COLO668 (cell line): ENCODE measurements at regions not wholly inside any gene's neighbourhood (a gene's known extent, or its start where the extent isn't known, plus 50 kb on each side); places are given as distances from the start of the nearest gene placed in this dataset.
"Not testable (repeated sequence)": the region's sequence is repeated elsewhere in the genome, so short reads cannot be mapped to it uniquely, and the experiment has no call there.

Experiments
- DNase-seq: peaks from one replicate; lab custom pipeline; 2025; ENCODE audit not compliant: unreplicated experiment; lab: John Stamatoyannopoulos, UW

DNA sequence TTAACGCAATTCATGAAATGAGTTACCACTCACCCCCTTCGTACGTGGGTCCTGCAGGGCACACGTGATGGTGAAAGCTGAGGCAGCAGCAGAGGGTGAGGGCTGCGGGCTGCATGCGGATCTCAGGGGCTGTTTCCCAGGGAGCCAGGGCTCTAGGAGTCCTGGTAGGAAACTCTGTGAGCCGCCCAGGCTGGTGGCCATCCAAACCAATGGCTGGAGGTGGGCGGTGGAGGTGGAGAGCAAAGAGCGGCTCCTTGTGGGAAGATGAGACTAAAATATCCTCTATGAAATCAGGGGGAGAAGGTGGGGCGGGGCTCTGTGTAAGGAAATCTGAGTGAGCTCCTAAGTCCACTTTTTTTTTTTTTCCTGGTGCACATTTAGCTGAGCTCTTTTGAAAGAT, 120.1 kb upstream of the SLC1A4 start:
- no peak for DNase-seq

DNA sequence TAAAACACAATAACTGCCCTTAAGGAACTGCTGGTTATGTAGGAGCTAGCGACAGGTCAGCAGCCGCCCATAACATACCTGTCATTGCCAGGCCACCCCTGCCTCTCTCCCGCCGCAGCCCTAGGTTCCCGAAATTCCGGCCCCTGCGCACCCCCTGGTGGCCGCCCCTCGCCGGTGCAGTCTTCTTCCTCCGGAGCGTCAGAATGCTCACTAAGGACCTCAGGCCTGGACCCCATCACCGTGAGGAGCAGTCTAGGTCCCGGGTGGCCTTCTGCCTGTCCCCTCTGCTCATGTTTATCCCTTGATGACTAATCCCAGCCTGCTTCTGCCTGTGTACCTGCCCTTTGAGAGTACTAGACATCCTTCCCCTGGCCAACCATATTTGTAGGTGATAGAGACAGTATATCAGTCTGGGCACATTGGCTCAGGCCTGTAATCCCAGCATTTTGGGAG, 115.7 kb upstream of the SLC1A4 start:
- DNase-seq, result peak; percentile 70

GRCh38 chr2:64874593-64874992, 114.6 kb upstream of the SLC1A4 start:
- no peak for DNase-seq

DNA sequence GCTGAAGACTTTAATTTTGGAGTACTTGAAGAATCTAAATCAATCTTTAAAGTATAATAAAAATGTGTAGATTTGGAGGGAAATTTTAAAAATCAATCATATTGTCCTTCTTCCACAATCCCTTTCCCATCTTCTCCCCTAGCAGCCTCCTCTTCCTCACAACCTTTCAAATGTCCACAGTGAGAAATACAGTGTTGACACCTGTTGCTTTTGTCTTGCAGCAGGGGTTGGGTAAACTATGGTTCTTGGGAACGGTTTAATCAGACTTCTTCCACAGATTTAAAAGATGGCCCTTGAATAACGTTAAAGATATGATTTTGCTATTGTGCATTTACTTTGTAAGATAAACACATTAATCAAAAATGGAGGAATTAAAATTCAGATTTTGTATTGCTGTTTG, 113.8 kb upstream of the SLC1A4 start:
- DNase-seq, result no peak

DNA sequence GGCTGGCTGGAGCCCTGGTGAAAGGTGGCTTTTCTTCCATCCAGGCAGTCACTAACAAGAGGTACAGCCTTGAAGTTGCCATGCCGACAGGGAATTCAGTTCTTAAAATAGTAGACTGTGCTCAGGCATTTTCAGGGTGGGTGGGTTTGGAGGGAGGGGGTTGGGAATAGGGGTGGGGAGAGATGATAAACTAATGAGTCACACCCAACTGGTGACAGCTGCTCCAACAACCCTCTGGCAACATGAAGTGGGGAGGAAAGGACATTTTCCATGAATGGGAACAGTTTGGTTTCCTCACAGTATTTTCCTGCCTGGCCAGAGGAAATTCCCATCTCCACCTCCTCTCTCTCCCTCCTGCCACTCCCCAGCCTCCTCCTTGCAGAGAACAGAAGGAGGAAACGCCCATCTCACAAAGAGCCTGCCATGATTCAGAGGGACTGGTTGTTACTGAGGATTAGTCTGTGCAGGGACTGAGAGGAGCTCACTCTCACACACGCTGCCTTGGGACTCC, 113.0 kb upstream of the SLC1A4 start:
- DNase-seq, result no peak

DNA sequence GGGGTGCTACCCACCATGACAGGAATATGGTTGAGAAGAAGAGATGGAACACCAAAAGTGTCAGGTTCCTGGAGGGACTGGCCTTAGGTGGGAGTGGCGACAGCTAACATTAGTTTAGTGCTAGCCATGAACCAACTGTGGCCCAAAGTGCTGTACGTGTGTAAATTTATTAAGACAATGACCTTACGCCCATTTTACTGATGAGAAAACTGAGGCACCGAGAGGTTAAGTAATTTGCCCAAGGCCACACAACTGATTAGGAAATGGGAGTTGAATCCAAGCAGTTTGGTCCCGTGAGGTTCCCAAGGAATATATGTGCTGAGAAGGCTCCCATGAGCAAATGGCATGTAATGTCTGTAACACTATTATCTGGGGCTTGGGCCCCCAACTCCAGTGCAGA, 109.5 kb upstream of the SLC1A4 start:
- DNase-seq, result no peak

DNA sequence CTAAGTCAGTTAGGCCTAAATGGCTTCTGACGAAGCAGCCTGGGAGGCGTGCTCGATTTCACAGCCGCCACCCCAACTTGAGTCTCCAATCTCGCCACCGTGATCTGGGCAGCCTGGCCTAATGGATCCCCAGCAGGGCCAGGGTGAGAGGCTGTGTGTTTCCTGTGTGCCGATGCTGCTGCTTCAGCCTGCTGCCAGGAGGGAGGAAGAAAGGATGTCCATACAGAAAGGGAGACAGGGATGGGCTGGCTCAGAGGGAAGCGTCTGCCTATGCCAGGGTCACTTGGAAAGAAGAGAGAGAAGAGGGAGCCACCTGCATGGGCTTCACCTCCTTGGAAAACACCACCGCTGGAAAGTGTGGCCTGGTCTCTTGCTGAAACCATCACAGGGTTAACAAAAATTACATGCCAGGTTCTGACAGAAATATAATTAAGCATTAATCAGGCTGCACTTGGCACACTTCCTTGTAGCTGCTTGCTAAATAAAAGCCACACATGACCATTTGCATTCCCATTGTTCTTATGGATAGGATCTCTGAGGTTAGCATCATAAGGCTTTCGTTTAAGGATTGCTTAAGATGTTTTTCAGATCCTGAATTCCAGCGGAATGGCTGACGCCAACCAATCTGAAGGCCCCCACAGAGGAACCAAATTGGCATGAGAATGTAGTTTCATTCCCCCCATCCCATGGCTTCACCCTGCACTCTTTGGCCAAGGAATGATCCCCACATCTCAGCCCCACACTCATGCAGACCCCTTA, 108.8 kb upstream of the SLC1A4 start:
- DNase-seq, result no peak

DNA sequence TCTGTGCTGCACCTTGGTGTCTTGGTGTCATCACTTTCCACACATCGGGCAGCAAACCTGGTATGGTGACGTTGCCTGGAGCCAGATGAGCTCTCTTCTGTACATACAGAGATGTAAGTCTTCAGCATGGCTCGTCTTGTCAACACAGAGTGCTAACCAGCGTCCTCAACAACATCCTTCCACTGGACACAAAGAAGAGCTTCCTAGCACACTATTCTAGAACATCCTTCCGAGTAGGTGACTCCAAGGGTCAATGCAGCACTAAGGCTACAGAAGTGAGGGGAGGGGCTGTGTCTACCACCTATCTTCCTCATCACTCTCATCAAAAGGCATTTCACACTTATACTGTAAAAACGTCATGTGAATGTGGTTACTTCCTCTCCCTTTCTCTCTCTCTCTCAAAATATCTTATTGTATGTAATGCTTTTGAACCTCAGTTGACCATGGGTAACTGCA, 108.1 kb upstream of the SLC1A4 start:
- DNase-seq, result no peak

DNA sequence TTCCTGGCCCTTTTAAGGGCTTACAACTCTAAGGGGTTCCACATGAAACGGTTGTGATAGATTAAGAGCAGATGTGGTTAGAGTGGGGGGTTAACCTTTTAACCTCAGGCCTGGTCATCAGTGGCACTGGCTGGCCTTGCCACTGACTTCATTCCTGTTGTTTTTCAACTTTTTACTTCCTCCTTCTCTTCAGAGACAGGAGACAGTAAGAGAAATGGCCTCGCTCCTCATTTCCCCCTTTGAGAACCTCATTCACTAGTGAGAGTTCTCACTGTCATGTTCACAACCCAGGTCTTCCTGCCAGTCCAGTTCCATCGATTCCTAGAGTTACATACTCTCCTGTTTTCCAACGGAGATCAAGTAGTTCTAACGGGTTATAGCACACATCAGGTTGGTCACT, 101.6 kb upstream of the SLC1A4 start:
- no peak for DNase-seq

DNA sequence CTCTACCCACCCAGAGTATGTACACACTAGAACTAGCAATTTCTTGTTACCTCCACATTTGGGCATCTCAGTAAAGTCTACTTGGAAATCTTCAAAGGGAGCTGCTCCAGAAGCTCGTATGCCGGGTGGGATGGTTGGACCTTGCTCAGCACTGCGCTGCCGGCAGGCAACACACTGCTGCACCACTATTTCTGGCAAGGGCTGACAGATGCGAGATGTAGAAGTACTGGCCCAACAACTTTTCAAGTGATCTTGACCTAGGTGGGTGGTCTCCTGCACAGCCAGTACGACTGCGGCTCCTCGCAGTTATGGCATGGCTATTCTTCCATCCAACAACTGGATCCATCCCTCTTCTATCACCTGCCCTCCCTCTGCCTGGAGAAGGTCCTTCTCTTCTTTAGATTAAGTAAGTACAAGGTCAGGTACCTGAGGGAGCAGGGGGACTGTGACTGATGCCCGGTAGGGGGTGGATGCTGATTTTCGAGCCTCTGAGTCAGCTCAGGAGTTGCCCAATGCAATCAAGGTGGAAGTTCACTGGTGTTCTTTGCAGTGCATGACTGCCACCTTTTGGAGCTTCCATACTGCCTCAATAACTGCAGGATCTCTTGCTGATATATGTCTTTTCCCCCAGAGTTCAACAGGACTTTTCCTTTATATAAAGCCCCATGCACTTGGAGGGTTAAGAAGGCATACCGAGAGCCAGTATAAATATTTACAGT, 100.4 kb upstream of the SLC1A4 start:
- DNase-seq, result no peak

DNA sequence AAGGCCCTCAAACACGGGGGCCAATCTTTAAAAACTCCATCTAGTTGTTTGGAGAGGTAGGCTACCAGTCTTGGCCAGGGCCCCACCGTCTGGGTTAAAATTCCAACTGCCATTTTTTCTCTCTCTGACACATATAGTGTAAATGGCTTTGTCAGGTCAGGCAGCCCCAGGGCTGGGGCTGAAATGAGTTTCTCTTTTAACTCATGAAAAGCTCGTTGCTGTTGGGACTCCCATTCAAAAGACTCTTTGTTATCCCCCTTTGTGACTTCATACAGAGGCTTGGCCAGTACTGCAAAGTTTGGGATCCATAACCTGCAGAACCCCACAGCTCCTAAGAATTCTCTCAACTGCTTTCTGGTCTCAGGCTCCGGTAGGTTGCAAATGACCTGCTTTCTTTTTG, 99.4 kb upstream of the SLC1A4 start:
- DNase-seq, result no peak

- DNase-seq, result not testable (repeated sequence)
Observed at GRCh38 chr2:64896572-64896971, 92.6 kb upstream of the SLC1A4 start.

GRCh38 chr2:64899081-64899865, 89.9 kb upstream of the SLC1A4 start:
- no peak for DNase-seq

DNA sequence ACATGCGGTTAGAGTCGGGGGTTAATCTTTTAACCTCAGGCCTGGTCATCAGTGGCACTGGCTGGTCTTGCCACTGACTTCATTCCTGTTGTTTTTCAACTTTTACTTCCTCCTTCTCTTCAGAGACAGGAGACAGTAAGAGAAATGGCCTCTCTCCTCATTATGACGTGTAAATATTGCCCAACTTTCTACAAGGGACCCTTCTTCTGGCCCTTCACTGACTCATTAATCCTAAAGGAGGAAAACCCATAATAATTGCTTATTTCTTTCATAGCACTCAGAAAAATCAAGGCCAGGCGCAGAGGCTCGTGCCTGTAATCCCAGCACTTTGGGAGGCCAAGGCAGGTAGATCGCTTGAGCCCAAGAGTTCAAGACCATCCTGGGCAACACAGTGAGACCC, 89.3 kb upstream of the SLC1A4 start:
- DNase-seq, result not testable (repeated sequence)

DNA sequence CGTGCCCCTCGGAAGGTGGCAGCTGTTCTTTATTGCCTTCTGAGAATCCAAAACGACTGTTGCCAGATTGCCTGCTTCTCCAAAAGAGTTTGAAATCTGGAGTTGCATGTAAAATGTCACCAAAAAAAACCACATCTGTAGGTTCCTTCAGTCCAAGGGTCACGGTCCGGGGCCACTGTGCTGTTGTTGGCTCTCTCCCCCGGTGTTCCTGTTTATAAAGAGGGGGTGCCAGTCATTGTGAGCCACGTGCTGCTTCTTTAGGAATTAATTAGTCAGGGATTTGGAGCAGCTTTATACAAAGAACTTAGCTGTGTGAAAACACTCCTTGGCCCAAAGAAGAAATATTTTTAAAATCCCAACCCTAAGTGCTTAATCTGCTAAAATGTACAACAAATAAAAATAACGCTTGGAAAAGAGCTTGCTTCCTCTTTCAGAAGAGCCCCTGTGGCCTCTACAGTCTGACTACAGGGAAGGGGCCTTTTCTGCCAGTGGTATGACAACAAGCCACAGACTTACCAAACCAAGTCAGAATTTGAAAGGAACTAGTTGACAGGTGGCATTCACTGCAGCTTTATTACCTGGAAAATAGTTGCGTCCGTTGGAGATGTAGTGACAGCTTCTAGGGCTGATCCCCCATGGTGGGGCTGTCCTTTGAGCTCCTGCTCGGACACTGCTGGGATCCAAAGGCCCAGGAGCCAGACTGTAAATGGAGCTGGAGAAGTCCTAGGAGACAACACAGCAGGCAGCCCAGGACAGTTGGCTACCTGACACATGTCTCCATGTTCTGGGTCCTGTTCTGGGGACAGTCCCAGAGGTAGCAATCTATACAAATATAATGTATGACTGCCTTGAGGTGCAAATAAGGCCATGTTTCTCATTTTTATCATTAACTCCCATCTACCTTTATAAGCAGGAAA, 84.5 kb upstream of the SLC1A4 start:
- no peak for DNase-seq

DNA sequence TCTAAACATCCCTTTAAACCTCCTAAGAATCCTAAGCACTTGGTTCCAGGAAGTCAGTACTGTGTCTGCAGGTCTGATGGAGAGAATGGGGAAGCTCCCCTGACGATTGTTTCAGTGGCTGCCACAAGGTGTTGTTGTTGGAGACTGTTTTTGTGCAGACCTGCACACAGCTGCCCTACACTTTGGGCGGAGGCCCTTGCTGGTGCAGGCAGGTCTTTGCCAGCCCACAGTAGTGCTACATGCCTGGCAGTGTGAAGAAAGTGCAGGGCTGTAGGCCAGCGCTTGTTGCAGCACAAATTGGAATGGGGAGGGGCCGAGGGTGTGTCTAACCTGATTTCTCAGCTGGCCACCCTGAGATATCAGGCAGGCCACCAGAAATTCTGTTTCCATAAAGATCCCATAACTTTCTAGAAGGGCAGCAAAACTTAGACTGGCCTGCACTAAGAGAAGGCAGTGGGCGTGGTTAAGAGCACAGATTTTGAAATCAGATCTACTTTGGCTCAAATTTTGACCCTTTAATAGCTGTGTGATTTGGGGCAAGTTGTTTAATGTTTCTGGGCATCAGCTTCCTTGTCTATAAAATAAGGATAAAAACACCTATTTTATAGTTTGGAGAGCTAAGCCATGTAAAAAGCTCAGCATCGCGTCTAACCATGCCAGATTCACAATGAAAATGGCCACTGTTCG, 83.7 kb upstream of the SLC1A4 start:
- DNase-seq, result no peak

- no peak for DNase-seq
Observed at GRCh38 chr2:64906853-64907536, 82.2 kb upstream of the SLC1A4 start.

DNA sequence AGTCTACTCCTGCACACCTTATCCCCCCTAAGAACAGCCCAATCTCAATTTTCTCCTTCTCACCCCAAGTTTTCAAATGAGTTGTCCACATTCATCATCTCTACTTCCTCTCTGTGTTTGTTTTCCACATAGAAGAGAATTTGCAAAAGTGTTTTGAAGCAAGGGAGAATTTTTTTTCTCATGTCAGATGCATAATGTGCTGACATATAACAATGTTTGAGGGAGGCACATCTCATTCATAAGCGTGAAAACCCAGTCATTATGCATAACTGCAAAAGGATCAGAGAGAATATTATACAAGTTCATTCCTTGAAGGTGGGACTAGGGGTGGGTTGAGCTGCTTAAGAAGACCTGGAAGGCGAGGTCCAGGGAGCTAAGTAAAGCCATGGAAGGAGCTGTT, 80.8 kb upstream of the SLC1A4 start:
- DNase-seq, result no peak

GRCh38 chr2:64910523-64910922, 78.7 kb upstream of the SLC1A4 start:
- no peak for DNase-seq
